Chondrocyte (in vitro differentiated cells): ENCODE measurements at regions not wholly inside any gene's neighbourhood (a gene's known extent, or its start where the extent isn't known, plus 50 kb on each side); places are given as distances from the start of the nearest gene placed in this dataset.

ENCODE experiments used
- DNase-seq: peaks from one replicate; pipeline ENCODE4 v3.0.0; 2021; ENCODE audit warnings: mixed read lengths, low spot score
- H3K27ac Mint-ChIP-seq: one replicate; pipeline ENCODE4 v1.8.0; 2021; ENCODE audit warnings: mild to moderate bottlenecking, moderate library complexity, mixed read lengths; ENCODE audit not compliant: unreplicated experiment
- H3K27me3 Mint-ChIP-seq: 2 replicates; pipeline ENCODE4 v1.8.0; 2021; ENCODE audit warnings: low read depth, mixed read lengths
- H3K36me3 Mint-ChIP-seq: 2 replicates; pipeline ENCODE4 v1.8.0; 2021; ENCODE audit warnings: low read depth, mixed read lengths
- H3K4me1 Mint-ChIP-seq: 2 replicates; pipeline ENCODE4 v1.8.0; 2021; ENCODE audit warnings: low read depth, mild to moderate bottlenecking, mixed read lengths
- H3K4me3 Mint-ChIP-seq: one replicate; pipeline ENCODE4 v1.8.0; 2021; ENCODE audit warnings: mild to moderate bottlenecking, moderate library complexity, mixed read lengths; ENCODE audit not compliant: unreplicated experiment
- H3K9me3 Mint-ChIP-seq: 2 replicates; pipeline ENCODE4 v1.8.0; 2021; ENCODE audit warnings: low read depth, mixed read lengths
- CTCF ChIP-seq: fragments of 200-600 bp; sonication (generic); IDR thresholded peaks from 2 replicates; pipeline ENCODE4 v1.5.0; 2021; ENCODE audit warnings: antibody characterized with exemption, mild to moderate bottlenecking, moderate library complexity

GRCh38 chr10:33126742-33127141 is 168.7 kb upstream of the ITGB1 start:
- no peak for DNase-seq
- Mint-ChIP-seq H3K27ac (no peak overlapping the region), H3K27me3 (no peaks in the 10 kb centered on the region), H3K4me1 (peaks cover 54% of the 10 kb centered on the region), H3K36me3 (no peaks in the 10 kb centered on the region), H3K9me3 (no peaks in the 10 kb centered on the region), H3K4me3 (no peak overlapping the region)
- no peak for TF ChIP-seq CTCF

GRCh38 chr10:33125522-33126517 is 167.8 kb upstream of the ITGB1 start:
- no peaks in the 10 kb centered on the region for H3K9me3 Mint-ChIP-seq
- H3K27ac Mint-ChIP-seq: peak overlapping the region; percentile 49
- DNase-seq: no peak
- H3K36me3 Mint-ChIP-seq: no peaks in the 10 kb centered on the region
- TF ChIP-seq CTCF: no peak
- H3K4me1 Mint-ChIP-seq: peaks cover 58% of the 10 kb centered on the region
- no peak overlapping the region for H3K4me3 Mint-ChIP-seq
- H3K27me3 Mint-ChIP-seq: no peaks in the 10 kb centered on the region

DNA sequence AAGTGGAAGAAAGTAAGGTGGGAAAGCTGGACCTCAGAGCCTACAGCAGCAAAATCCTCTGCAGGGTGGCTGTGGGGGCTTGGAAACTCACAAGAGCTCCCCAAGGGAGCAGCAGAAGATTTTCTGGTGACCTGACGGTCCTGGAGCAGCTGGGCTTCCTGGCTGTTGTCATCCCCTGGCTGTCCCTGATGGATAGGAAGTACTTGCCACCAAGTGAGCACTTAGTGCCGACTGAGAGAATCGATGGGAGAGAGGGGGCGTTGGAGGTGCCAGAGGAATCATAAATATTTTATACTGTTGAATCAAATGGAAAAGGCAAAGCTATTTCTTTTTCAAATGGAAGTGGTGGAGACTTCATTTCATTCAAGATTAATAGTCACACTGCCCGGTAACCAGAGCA is 167.1 kb upstream of the ITGB1 start:
- Mint-ChIP-seq H3K4me3 (no peak overlapping the region), H3K27me3 (no peaks in the 10 kb centered on the region), H3K9me3 (no peaks in the 10 kb centered on the region), H3K27ac (no peak overlapping the region), H3K36me3 (no peaks in the 10 kb centered on the region), H3K4me1 (peaks cover 54% of the 10 kb centered on the region)
- no peak for DNase-seq
- no peak for TF ChIP-seq CTCF

GRCh38 chr10:33123680-33124079 is 165.7 kb upstream of the ITGB1 start:
- Mint-ChIP-seq H3K27ac (no peak overlapping the region), H3K27me3 (no peaks in the 10 kb centered on the region), H3K4me3 (no peak overlapping the region), H3K9me3 (no peaks in the 10 kb centered on the region), H3K4me1 (peaks cover 40% of the 10 kb centered on the region), H3K36me3 (no peaks in the 10 kb centered on the region)
- no peak for DNase-seq
- no peak for TF ChIP-seq CTCF

DNA sequence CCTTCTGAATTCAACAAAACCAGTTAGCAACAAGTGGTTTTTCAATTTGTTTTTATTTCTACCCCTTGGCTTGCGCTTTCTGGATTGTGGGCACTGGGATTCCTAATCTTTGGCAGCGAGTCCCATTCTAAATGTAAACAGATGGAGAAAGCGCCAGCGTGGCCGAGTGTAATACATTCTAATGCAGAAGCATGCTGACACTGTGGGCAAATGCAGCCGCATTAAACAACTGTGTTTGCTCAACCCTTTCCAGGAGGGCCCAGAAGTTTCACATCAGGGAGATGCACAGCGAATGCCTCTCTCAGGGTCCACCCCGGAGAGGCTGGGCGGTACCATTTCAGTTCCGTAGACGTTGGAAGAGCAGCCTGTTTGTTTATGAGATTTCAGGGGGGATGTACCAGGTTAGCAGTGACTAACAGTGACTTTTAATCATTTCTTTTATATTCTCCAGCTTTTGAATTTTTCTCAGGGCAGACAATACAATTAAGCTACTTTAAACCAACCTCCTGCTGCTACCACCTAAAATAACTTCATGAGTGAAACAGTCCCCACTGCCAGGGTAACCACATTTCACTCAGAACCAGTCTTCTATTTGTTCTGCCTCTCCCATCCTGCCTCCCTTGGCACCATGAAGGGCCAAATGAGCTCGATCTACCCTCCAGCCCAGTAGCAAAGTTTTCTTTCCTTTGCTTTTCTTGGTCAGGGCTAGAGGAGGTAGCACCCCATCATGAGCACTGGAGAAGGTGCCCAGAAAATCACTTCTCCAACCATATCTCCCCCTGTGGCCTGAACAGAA is 164.2 kb upstream of the ITGB1 start:
- Mint-ChIP-seq H3K4me1 (peaks cover 36% of the 10 kb centered on the region), H3K27me3 (no peaks in the 10 kb centered on the region), H3K36me3 (no peaks in the 10 kb centered on the region), H3K9me3 (no peaks in the 10 kb centered on the region), H3K27ac (peak overlapping the region; percentile 93), H3K4me3 (peak overlapping the region; percentile 40)
- peak; percentile 94 for DNase-seq
- no peak for TF ChIP-seq CTCF
